ENCODE measurements at regions not wholly inside any gene's neighbourhood (a gene's known extent, or its start where the extent isn't known, plus 50 kb on each side); places are given as distances from the start of the nearest gene placed in this dataset.

- no peak overlapping the region for H3K27ac ChIP-seq
- TF ChIP-seq ZFX (IDR thresholded peaks at IDR 0.05; ENCODE audit: borderline replicate concordance) (no peak), CTCF (IDR thresholded peaks at IDR 0.05) (no peak)
These were observed 420.4 kb downstream of the DSC3 start for GRCh38 chr18:30622104-30622503.

- TF ChIP-seq ZFX (IDR thresholded peaks at IDR 0.05; ENCODE audit: borderline replicate concordance) = no peak
- no peak for TF ChIP-seq CTCF (IDR thresholded peaks at IDR 0.05)
- no peak overlapping the region for H3K27ac ChIP-seq
These were observed 424.0 kb downstream of the DSC3 start for GRCh38 chr18:30618567-30618966.

DNA sequence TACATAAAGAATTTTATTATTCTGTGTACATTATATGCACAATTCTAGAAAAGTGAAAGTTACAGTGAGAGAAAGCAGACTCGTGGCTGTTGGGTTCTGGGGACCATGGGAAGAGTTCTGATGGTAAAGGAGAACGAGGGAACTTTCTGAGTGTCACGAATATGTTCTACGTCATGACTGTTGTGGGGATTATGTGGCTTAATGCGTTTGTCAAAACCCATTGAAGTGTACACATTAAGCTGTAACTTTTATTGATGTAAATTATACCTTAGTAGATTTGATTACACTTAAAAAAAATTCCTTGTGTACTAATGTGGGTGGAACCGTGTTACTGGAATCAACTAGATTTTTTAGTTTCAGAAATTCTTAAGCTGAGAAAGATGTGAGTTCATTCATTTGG is 426.1 kb downstream of the DSC3 start:
- no peak for TF ChIP-seq CTCF (IDR thresholded peaks at IDR 0.05)
- no peak for TF ChIP-seq ZFX (IDR thresholded peaks at IDR 0.05; ENCODE audit: borderline replicate concordance)
- H3K27ac ChIP-seq = no peak overlapping the region

DNA sequence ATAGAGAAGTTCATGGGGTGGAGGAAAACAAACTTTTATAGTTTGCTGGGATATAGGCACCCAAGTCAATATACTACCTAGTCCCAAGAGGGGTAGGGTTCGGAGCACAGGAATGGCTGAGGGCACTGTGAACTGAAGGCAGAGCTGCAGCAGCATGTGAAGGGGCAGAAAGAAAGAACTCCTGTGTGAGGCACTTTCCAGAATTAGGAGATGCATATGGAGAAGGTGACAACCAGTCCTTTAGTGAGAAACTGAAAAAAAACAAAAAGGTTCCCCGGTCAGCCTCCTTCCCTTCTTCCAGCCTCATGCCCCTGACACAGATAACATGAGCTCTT is 429.1 kb downstream of the DSC3 start:
- no peak for TF ChIP-seq ZFX (IDR thresholded peaks at IDR 0.05; ENCODE audit: borderline replicate concordance)
- TF ChIP-seq CTCF (IDR thresholded peaks at IDR 0.05) = no peak
- no peak overlapping the region for H3K27ac ChIP-seq

GRCh38 chr18:30601541-30601940 is 441.0 kb downstream of the DSC3 start:
- TF ChIP-seq CTCF (IDR thresholded peaks at IDR 0.05) (no peak), ZFX (IDR thresholded peaks at IDR 0.05; ENCODE audit: borderline replicate concordance) (no peak)
- H3K27ac ChIP-seq = no peak overlapping the region

GRCh38 chr18:30597202-30597601 is 445.3 kb downstream of the DSC3 start:
- TF ChIP-seq CTCF (IDR thresholded peaks at IDR 0.05) = no peak

GRCh38 chr18:30596635-30597034 is 445.9 kb downstream of the DSC3 start:
- TF ChIP-seq CTCF (IDR thresholded peaks at IDR 0.05) (no peak), ZFX (IDR thresholded peaks at IDR 0.05; ENCODE audit: borderline replicate concordance) (no peak)
- no peak overlapping the region for H3K27ac ChIP-seq

More at GRCh38 chr18:30597202-30597601, 445.3 kb downstream of the DSC3 start:
- no peak overlapping the region for H3K27ac ChIP-seq
